Heart left ventricle (tissue), 13 donors: ENCODE measurements at regions not wholly inside any gene's neighbourhood (a gene's known extent, or its start where the extent isn't known, plus 50 kb on each side); places are given as distances from the start of the nearest gene placed in this dataset.

ENCODE experiments used
- POLR2A ChIP-seq, 2 donors: fragments of 450-650 bp; IDR thresholded peaks; one replicate each; pipeline ENCODE4 v1.6.1; 2017; ENCODE audit warnings: antibody characterized with exemption in 2 of 2, mild to moderate bottlenecking in 2 of 2, moderate library complexity in 2 of 2
- TF ChIP-seq, protein P1 (sequence below), 12 donors: fragments of 200-600 bp; sonication (generic) in 4 of 12; IDR thresholded peaks; one replicate each; pipeline versions ENCODE4 v1.5.0 to v1.8.0; 2018 to 2022; ENCODE audit warnings: antibody characterized with exemption in 12 of 12, mild to moderate bottlenecking in 5 of 12
- donor health status: ischemic (EF 13 %, LVEDD 7.1; RV severe dilation, severe dysfunction).
- donor health status: DM: no; HTN: yes; CAD: no.
- donor health status: DM: no; HTN: no; CAD: no.
- donor health status: ischemic (EF 25% LVEDD 6.9; RV normal size, moderate dysfunction).
- donor health status: ischemic (EF 25% LVEDD 5.7; RV mildly dilated, moderate dysfunction).
- donor health status: ischemic (EF 35%, LVEDD 5.7; RV mildly dilated, moderate dysfunction).
- donor health status: nonischemic (EF 11% LVEDD 7.7; RV severe dilation, severe dysfunction).
- donor health status: DM: yes; HTN: yes; CAD: no.
- donor health status: PGD.
- donor health status: ischemic (EF 29% LVEDD 5.4; RV normal size, mild dysfunction).
- donor health status: nonischemic (EF 23%, LVEDD 6.1; RV moderate dilation, normal function).

DNA sequence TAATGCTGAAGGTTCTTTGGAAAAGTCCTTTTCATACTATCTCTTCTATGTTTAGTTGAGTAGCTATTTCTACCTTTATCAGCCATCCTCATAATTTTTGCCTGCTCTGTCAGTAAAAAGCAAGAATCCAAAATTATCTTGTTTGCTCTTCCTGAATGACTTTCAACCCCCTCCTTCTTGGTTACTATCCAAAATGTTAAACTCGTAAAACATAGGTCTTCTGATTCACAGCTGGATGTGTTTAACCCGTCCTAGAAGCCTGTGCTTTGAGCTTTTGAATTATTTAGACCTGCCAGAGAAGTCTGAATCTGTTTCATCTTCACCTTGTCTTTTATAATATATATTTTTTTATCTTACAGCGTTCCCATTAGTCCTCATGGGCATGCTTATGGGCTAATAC, 136.4 kb upstream of the MDFIC start:
- TF ChIP-seq, protein P1, sequence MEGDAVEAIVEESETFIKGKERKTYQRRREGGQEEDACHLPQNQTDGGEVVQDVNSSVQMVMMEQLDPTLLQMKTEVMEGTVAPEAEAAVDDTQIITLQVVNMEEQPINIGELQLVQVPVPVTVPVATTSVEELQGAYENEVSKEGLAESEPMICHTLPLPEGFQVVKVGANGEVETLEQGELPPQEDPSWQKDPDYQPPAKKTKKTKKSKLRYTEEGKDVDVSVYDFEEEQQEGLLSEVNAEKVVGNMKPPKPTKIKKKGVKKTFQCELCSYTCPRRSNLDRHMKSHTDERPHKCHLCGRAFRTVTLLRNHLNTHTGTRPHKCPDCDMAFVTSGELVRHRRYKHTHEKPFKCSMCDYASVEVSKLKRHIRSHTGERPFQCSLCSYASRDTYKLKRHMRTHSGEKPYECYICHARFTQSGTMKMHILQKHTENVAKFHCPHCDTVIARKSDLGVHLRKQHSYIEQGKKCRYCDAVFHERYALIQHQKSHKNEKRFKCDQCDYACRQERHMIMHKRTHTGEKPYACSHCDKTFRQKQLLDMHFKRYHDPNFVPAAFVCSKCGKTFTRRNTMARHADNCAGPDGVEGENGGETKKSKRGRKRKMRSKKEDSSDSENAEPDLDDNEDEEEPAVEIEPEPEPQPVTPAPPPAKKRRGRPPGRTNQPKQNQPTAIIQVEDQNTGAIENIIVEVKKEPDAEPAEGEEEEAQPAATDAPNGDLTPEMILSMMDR (IDR thresholded peaks at IDR 0.05): no peak
- no peak for TF ChIP-seq POLR2A (IDR thresholded peaks at IDR 0.05)
